KMS-11 (cell line): ENCODE measurements at regions not wholly inside any gene's neighbourhood (a gene's known extent, or its start where the extent isn't known, plus 50 kb on each side); places are given as distances from the start of the nearest gene placed in this dataset.

Experiments used
- H2AFZ ChIP-seq: fragments of 200-600 bp; sonication (generic); 2 replicates; pipeline ENCODE4 v1.6.1; 2016; ENCODE audit warnings: antibody characterized with exemption, mixed run types, low read depth
- H3K27ac ChIP-seq: fragments of 200-600 bp; sonication (generic); 2 replicates; pipeline ENCODE4 v1.6.1; 2016; ENCODE audit warnings: mild to moderate bottlenecking, mixed run types
- H3K27me3 ChIP-seq: fragments of 200-600 bp; sonication (generic); 2 replicates; pipeline ENCODE4 v1.6.1; 2017; ENCODE audit warnings: mild to moderate bottlenecking, low read depth, mixed run types, moderate library complexity; ENCODE audit not compliant: insufficient read depth
- H3K36me3 ChIP-seq: fragments of 200-600 bp; sonication (generic); 2 replicates; pipeline ENCODE4 v1.6.1; 2017; ENCODE audit warnings: mild to moderate bottlenecking, mixed run types; ENCODE audit not compliant: insufficient read depth
- H3K4me1 ChIP-seq: fragments of 200-600 bp; sonication (generic); 2 replicates; pipeline ENCODE4 v1.6.1; 2016; ENCODE audit warnings: mild to moderate bottlenecking, low read depth, mixed run types; ENCODE audit not compliant: poor library complexity, severe bottlenecking
- H3K4me2 ChIP-seq: fragments of 200-600 bp; sonication (generic); 2 replicates; pipeline ENCODE4 v1.7.0; 2016; ENCODE audit warnings: mild to moderate bottlenecking, mixed run types
- H3K4me3 ChIP-seq: fragments of 200-600 bp; sonication (generic); IDR thresholded peaks from 2 replicates; pipeline ENCODE4 v1.6.1; 2017; ENCODE audit warnings: low read depth, low read length, mixed read lengths; ENCODE audit not compliant: insufficient read depth
- H3K79me2 ChIP-seq: fragments of 200-600 bp; sonication (generic); 2 replicates; pipeline ENCODE4 v1.6.1; 2016; ENCODE audit warnings: low read depth, mixed run types; ENCODE audit not compliant: insufficient read depth
- H3K9ac ChIP-seq: fragments of 200-600 bp; sonication (generic); 2 replicates; pipeline ENCODE4 v1.6.1; 2016; ENCODE audit warnings: mild to moderate bottlenecking, mixed run types
- H4K20me1 ChIP-seq: fragments of 200-600 bp; sonication (generic); 2 replicates; pipeline ENCODE4 v1.6.1; 2016; ENCODE audit warnings: mild to moderate bottlenecking, mixed run types; ENCODE audit not compliant: insufficient read depth
- TF ChIP-seq, protein P1 (sequence below): fragments of 200-600 bp; sonication (generic); conservative IDR thresholded peaks from 2 replicates; pipeline ENCODE4 v1.6.1; 2017; ENCODE audit warnings: low read depth, mild to moderate bottlenecking, antibody characterized with exemption, low read length, moderate library complexity, mixed read lengths

DNA sequence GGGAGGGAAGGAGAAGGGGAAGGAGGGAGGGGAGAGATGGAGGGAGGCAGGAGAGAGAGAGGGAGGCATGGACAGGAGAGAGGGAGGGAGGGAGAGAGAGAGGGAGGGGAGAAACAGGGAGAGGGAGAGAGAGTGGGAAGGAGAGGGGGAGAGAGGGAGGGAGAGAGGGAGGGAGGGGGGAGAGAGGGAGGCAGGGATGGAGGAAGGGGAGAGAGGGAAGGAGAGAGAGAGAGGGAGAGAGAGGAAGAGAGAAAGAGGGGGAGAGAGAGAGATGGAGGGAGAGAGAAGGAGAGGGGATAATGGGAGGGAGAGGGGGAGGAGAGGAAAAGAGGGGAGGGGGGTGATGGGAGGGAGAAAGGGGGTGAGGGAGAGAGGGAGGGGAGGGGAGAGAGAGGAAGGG is 86.8 kb upstream of the VSTM2B start:
- Histone ChIP-seq H3K36me3 (no peaks in the 10 kb centered on the region), H3K4me3 (no peak overlapping the region), H2AFZ (no peak overlapping the region), H3K4me1 (no peaks in the 10 kb centered on the region), H3K79me2 (no peaks in the 10 kb centered on the region), H3K4me2 (no peak overlapping the region), H3K9ac (no peak overlapping the region), H3K27me3 (no peaks in the 10 kb centered on the region; the same call in 1 of the 2 replicates), H3K27ac (no peak overlapping the region), H4K20me1 (no peaks in the 10 kb centered on the region)
- TF ChIP-seq, protein P1, sequence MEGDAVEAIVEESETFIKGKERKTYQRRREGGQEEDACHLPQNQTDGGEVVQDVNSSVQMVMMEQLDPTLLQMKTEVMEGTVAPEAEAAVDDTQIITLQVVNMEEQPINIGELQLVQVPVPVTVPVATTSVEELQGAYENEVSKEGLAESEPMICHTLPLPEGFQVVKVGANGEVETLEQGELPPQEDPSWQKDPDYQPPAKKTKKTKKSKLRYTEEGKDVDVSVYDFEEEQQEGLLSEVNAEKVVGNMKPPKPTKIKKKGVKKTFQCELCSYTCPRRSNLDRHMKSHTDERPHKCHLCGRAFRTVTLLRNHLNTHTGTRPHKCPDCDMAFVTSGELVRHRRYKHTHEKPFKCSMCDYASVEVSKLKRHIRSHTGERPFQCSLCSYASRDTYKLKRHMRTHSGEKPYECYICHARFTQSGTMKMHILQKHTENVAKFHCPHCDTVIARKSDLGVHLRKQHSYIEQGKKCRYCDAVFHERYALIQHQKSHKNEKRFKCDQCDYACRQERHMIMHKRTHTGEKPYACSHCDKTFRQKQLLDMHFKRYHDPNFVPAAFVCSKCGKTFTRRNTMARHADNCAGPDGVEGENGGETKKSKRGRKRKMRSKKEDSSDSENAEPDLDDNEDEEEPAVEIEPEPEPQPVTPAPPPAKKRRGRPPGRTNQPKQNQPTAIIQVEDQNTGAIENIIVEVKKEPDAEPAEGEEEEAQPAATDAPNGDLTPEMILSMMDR: no peak

DNA sequence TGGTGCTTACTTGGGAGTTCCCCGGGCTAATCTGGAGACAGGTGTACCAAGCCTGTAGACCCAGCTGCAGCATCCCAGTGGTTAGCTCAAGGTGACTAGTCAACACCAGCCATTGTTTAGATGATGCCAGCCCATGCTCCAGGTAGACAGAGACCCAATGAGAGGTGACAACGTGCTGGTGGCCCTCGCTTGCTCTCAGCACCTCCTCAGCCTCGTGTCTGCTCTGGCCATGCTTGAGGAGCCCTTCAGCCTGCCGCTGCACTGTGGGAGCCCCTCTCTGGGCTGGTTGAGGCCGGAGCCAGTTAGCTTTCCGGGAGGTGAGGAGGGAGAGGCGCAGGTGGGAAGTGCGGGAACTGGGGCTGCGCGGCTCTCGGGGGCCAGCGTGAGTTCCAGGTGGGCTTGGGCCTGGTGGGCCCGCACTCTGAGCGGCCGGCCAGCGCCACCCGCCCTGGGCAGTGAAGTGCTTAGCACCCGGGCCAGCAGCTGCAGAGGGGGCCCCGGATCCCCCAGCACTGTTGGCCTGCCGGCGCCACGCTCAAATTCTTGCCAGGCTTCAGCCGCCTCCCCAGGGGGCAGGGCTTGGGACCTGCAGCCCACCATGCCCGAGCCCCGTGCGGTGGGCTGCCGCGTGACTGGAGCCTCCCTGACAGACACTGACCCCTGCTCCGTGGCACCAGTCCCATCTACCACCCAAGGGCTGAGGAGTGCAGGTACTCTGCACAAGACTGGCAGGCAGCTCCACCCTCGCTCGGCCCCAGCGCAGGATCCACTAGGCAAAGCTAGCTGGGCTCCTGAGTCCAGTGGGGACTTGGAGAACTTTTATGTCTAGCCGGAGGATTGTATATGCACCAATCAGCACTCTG is 85.9 kb upstream of the VSTM2B start:
- H3K27me3 ChIP-seq: no peaks in the 10 kb centered on the region; the same call in 1 of the 2 replicates
- H3K27ac ChIP-seq: no peak overlapping the region
- no peaks in the 10 kb centered on the region for H3K36me3 ChIP-seq
- no peaks in the 10 kb centered on the region for H3K4me1 ChIP-seq
- no peak overlapping the region for H3K4me2 ChIP-seq
- no peak overlapping the region for H3K4me3 ChIP-seq
- H3K9ac ChIP-seq: no peak overlapping the region
- H4K20me1 ChIP-seq: no peaks in the 10 kb centered on the region
- H2AFZ ChIP-seq: no peak overlapping the region
- no peaks in the 10 kb centered on the region for H3K79me2 ChIP-seq
- TF ChIP-seq, protein P1: no peak

DNA sequence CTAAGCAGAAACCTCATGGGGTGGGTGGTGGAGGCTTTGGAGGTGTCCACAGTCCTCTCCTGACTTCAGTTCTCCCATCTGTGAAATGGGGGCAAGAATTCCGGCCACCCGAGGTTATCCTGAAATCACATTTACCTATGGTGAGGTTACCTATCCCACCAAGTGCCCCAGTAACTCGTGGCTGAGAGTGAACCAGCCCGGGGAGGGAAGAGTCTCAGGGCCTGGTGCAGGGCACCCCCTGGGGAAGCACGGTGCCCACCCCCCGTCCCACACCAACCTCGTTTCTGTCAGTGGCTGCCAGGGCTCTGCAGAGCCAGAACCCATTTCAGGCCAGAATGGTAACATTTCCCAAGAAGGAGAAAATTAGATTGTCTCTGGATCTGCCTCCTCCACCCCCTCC is 83.7 kb upstream of the VSTM2B start:
- TF ChIP-seq, protein P1: no peak
- Histone ChIP-seq H3K27me3 (no peaks in the 10 kb centered on the region), H3K36me3 (no peaks in the 10 kb centered on the region), H3K4me1 (no peaks in the 10 kb centered on the region), H3K27ac (no peak overlapping the region), H3K79me2 (no peaks in the 10 kb centered on the region), H2AFZ (no peak overlapping the region), H4K20me1 (no peaks in the 10 kb centered on the region), H3K4me2 (no peak overlapping the region), H3K9ac (no peak overlapping the region), H3K4me3 (no peak overlapping the region)

DNA sequence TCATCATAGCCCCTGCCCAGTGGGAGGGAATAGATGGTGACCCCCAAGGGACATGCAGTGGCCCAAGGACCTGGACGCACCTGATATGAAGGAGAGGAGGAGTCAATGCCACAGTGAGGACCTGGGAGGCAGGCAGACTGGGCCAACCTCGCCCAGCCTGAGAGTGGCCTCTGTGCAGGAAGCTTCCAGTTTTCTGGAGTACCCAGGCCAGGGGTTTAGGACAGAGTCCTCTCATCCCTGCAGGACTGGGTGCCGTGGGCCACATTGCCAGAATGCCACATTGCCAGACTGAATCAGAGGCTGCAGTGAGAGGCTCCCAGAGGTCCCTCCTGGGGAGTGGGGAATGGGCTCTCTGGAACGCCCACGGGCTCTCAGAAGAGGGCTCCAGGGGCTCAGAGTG is 82.9 kb upstream of the VSTM2B start:
- Histone ChIP-seq H4K20me1 (no peaks in the 10 kb centered on the region), H3K4me3 (no peak overlapping the region), H3K27me3 (no peaks in the 10 kb centered on the region)

More for the DNA sequence above, 82.9 kb upstream of the VSTM2B start:
- Histone ChIP-seq H3K4me1 (no peaks in the 10 kb centered on the region), H2AFZ (no peak overlapping the region), H3K36me3 (no peaks in the 10 kb centered on the region), H3K79me2 (no peaks in the 10 kb centered on the region), H3K9ac (no peak overlapping the region), H3K4me2 (no peak overlapping the region), H3K27ac (no peak overlapping the region)
- TF ChIP-seq, protein P1: no peak
